ENCODE measurements at regions not wholly inside any gene's neighbourhood (a gene's known extent, or its start where the extent isn't known, plus 50 kb on each side); places are given as distances from the start of the nearest gene placed in this dataset.
"Not testable (repeated sequence)": the region's sequence is repeated elsewhere in the genome, so short reads cannot be mapped to it uniquely, and the experiment has no call there.

DNA sequence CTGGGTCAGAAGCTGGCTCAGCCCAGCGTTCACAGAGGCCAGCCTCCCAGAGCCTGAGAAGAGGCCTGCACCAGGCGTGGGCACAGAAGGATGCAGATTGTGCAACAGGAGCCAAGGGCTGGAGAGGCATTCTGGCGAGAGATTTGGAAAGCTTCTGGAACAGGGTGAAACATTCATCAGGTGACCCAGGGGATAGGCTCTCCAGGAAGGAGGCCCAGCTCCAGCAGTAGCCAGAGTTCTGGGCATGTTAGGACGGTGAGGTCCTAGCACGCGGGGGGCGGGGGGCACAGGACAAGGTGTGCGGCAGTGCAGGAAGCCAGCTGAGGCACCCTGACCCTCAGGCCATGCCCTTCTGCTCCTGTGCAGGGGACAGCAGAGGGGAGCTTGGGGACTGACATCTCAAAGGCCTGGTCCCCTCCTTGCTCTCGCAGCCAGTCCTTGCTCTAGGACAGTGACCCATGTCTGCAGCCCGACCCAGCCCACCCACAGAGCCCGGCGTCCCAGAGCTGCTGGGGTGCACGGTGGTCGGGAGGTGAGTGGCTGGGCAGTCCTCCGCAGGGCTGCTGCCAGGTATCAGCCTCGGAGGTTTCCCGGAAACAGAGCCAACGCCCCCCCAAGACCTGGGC is 111.7 kb upstream of the KLF13 start:
- 91% methylated on average over 7 of the region's 18 CpGs; no CpG with 5 or more reads in 9 of the 10 experiments for WGBS, 10 experiments
- peaks cover 4 to 8% of the 10 kb centered on the region in 2 donors for H3K4me1 ChIP-seq (replicated peaks in 1 of 2)
- peak in 1 of 8 experiments; percentile 8 for ATAC-seq (replicated peaks in 6 of 8)
- peak overlapping the region; percentile 26 to 45 (median 33) for H3K4me3 ChIP-seq
- peak overlapping the region in 1 of 2 donors; percentile 88 for H3K27ac ChIP-seq
- in situ Hi-C loops (cut with MboI; ENCODE audit: low pct_unique_long_range_greater_than_20kb in 2 of 9, low sequenced_read_pairs in 9 of 9, unreplicated experiment in 9 of 9) = loop anchor here in 3 of 9 experiments (25.0 kb wide), 2 partner anchors 97 to 272 kb away; no protein-coding TSS in a partner anchor

DNA sequence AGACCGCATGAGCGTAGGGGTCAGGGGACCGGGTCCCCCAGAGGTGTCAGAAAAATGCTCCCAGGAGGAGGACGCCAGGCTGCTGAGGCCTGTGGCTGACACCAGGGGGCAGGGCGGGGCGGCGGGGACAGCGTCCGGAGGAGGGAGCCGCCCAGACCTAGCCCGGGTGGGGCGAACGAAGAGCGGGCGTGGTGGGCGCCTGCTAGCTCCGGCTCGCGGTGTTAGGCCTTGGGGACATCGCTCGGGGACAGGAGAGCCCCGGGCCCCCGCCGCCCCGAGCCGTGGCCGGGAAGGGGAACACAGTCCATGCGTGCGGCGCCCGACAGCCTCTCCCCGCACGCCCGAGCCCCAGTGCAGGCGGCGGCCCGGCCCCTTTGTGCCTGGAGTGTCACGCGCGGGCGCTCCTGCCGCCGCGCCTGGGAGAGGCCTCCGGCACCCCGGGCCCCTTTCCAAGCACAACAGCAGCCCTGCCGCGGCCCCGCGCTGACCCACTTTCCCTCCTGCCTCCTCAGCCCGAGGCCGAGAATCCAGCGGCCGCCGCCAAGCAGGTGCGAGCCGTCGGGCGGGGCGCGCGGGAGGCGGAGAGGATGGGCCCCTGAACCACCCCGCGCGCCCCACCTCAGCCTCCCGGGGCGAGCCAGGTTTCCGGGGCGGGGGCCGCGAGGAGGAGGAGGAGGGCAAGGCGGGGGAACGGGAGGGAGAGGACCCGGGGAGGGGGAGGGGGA is 111.0 kb upstream of the KLF13 start:
- Histone ChIP-seq H3K4me1 (replicated peaks in 1 of 2) (peaks cover 8 to 11% of the 10 kb centered on the region in 2 donors), H3K27ac (peak overlapping the region; percentile 56 to 88), H3K4me3 (peak overlapping the region; percentile 26 to 45 (median 33))
- in situ Hi-C loops (cut with MboI; ENCODE audit: low pct_unique_long_range_greater_than_20kb in 2 of 9, low sequenced_read_pairs in 9 of 9, unreplicated experiment in 9 of 9) = loop anchor here in 3 of 9 experiments (25.0 kb wide), 2 partner anchors 97 to 272 kb away; no protein-coding TSS in a partner anchor
- peak; percentile 55 to 81 (median 76) for ATAC-seq (replicated peaks in 6 of 8)
- WGBS, 10 experiments = no CpG with 5 or more reads among the region's 75 CpGs

DNA sequence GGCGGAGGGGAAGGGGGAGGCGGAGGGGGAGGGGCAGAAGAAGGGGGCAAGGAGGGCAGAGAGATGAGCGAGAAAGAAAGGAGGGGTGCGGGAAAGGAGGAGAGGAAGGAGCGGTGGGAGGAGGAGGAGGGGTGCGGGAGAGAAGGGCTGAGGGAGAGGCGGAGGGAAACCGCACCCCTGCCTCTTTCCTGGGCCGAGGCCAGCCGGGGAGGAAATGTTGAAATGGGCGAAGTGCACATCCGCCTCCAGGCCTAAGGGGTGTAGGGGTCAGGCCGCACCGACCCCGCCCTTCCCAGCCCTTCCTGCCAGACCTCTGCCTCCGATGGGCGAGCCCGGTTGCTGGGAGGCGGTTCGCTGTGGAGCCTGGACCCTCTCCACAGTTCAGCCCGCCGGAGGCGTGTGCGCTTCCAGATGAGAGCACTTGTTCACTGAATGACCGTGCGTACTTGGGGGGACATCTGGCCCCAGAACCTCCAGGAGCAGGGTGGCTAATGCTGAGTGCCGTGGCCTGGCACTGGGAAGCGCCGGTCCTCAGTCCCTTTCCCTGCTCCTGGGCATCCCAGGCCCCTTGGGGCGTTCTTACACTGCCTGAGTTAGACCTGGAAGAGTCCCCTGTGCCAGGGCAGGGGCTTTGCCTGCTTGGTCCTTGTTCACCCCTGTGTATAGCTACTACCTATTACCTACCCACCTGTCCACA is 110.3 kb upstream of the KLF13 start:
- Histone ChIP-seq H3K27ac (peak overlapping the region; percentile 0 to 88), H3K4me3 (peak overlapping the region; percentile 26 to 45 (median 33)), H3K4me1 (replicated peaks in 1 of 2) (peaks cover 8 to 12% of the 10 kb centered on the region in 2 donors)
- peak; percentile 62 to 74 (median 69) for ATAC-seq (replicated peaks in 6 of 8)
- 33% methylated on average over 3 of the region's 30 CpGs; no CpG with 5 or more reads in 9 of the 10 experiments for WGBS, 10 experiments
- in situ Hi-C loops (cut with MboI; ENCODE audit: low pct_unique_long_range_greater_than_20kb in 2 of 9, low sequenced_read_pairs in 9 of 9, unreplicated experiment in 9 of 9) = loop anchor here in 3 of 9 experiments (25.0 kb wide), 2 partner anchors 96 to 271 kb away; no protein-coding TSS in a partner anchor

GRCh38 chr15:31217067-31217466 is 109.6 kb upstream of the KLF13 start:
- no peak for ATAC-seq (replicated peaks in 6 of 8)
- WGBS, 10 experiments = 60 to 100% (median 86%) methylated on average over 1 to 6 of the region's 6 CpGs; no CpG with 5 or more reads in 4 of the 10 experiments
- Histone ChIP-seq H3K27ac (no peak overlapping the region), H3K4me3 (no peak overlapping the region), H3K4me1 (replicated peaks in 1 of 2) (peaks cover 11 to 12% of the 10 kb centered on the region in 2 donors)
- in situ Hi-C loops (cut with MboI; ENCODE audit: low pct_unique_long_range_greater_than_20kb in 2 of 9, low sequenced_read_pairs in 9 of 9, unreplicated experiment in 9 of 9) = loop anchor here in 3 of 9 experiments (25.0 kb wide), 2 partner anchors 95 to 270 kb away; no protein-coding TSS in a partner anchor

DNA sequence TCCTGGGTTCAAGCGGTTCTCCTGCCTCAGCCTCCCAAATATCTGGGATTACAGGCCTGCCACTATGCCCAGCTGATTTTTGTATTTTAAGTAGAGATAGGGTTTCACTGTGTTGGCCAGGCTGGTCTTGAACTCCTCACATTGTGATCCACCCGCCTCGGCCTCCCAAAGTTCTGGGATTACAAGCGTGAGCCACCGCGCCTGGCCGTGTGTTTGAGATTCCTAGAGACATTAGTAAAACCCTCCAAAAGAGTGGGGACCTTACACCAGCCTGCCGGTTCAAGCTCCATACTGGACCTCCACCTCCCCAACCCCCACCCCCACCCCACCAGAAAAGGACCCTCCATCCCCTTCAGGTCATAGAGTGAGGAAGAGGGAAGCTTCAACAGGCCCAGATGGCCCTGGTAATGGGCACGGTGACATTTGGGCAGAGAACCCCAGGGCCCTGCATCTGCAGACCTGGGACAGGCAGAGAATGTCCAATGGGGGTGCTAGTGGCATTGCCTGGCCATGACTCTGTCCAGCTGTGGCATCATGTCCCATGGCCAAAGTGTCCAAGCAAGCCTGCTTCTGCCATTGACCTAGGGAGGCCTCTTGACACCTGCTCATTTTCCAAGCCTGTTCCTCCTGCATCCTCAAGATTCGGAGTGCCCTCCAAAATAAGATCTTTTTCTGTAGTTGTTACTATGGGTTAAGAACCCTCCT is 108.9 kb upstream of the KLF13 start:
- Histone ChIP-seq H3K27ac (no peak overlapping the region), H3K4me1 (replicated peaks in 1 of 2) (peaks cover 12 to 13% of the 10 kb centered on the region in 2 donors), H3K4me3 (no peak overlapping the region)
- in situ Hi-C loops (cut with MboI; ENCODE audit: low pct_unique_long_range_greater_than_20kb in 2 of 9, low sequenced_read_pairs in 9 of 9, unreplicated experiment in 9 of 9) = loop anchor here in 3 of 9 experiments (25.0 kb wide), 2 partner anchors 95 to 270 kb away; no protein-coding TSS in a partner anchor
- 75 to 100% (median 89%) methylated on average over 1 to 6 of the region's 10 CpGs; no CpG with 5 or more reads in 4 of the 10 experiments for WGBS, 10 experiments
- no peak for ATAC-seq (replicated peaks in 6 of 8)

- no peak overlapping the region for H3K27ac ChIP-seq
- WGBS, 10 experiments = 33 to 86% (median 56%) methylated on average over 1 to 3 of the region's 3 CpGs; no CpG with 5 or more reads in 2 of the 10 experiments
- H3K4me3 ChIP-seq = no peak overlapping the region
- in situ Hi-C loops (cut with MboI; ENCODE audit: low pct_unique_long_range_greater_than_20kb in 2 of 9, low sequenced_read_pairs in 9 of 9, unreplicated experiment in 9 of 9) = loop anchor here in 3 of 9 experiments (25.0 kb wide), 2 partner anchors 93 to 268 kb away; no protein-coding TSS in a partner anchor
- ATAC-seq (replicated peaks in 6 of 8) = no peak
- peaks cover 20 to 23% of the 10 kb centered on the region in 2 donors for H3K4me1 ChIP-seq (replicated peaks in 1 of 2)
Measured at GRCh38 chr15:31219221-31219620, 107.4 kb upstream of the KLF13 start.

GRCh38 chr15:31221936-31222515 is 104.6 kb upstream of the KLF13 start:
- peaks cover 16 to 27% of the 10 kb centered on the region in 2 donors for H3K4me1 ChIP-seq (replicated peaks in 1 of 2)

DNA sequence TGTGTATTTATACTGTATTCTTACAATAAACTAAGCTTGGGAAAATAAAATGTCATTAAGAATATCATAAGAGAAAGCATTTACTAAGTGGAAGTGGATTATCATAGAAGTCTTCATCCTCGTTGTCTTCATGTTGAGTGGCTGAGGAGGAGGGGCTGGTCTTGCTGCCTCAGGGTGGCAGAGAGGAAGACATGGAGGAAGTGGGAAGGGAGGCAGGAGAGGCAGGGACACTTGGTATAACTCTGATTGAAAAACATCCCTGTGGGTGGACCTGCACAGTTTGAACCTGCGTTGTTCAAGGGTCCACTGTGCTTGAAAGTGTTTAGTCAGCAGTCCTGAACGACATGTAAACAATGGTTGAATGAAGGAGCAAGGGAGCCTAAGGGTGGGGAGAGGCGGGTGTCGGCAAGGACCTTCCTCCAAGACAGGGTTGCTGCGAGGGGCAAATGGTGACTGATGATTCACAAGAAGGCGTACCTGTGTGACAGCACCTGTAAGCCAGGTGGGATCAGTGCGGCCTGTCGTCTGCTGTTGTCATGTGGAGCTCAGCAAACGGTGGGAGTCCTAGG is 103.8 kb upstream of the KLF13 start:
- in situ Hi-C loops (cut with MboI; ENCODE audit: low pct_unique_long_range_greater_than_20kb in 2 of 9, low sequenced_read_pairs in 9 of 9, unreplicated experiment in 9 of 9) = loop anchor here in 3 of 9 experiments (25.0 kb wide), 2 partner anchors 89 to 264 kb away; no protein-coding TSS in a partner anchor
- H3K4me3 ChIP-seq = no peak overlapping the region
- H3K27ac ChIP-seq = no peak overlapping the region
- ATAC-seq (replicated peaks in 6 of 8) = no peak
- H3K4me1 ChIP-seq (replicated peaks in 1 of 2) = peaks cover 16 to 27% of the 10 kb centered on the region in 2 donors
- 33 to 90% (median 70%) methylated on average over 1 to 7 of the region's 10 CpGs for WGBS, 10 experiments

More at GRCh38 chr15:31221936-31222515, 104.6 kb upstream of the KLF13 start:
- in situ Hi-C loops (cut with MboI; ENCODE audit: low pct_unique_long_range_greater_than_20kb in 2 of 9, low sequenced_read_pairs in 9 of 9, unreplicated experiment in 9 of 9) = loop anchor here in 3 of 9 experiments (25.0 kb wide), 2 partner anchors 90 to 265 kb away; no protein-coding TSS in a partner anchor
- H3K4me3 ChIP-seq = no peak overlapping the region
- 52 to 100% (median 75%) methylated on average over 1 to 5 of the region's 11 CpGs; no CpG with 5 or more reads in 2 of the 10 experiments for WGBS, 10 experiments
- H3K27ac ChIP-seq = no peak overlapping the region
- peak; percentile 38 to 87 (median 72) for ATAC-seq (replicated peaks in 6 of 8)

DNA sequence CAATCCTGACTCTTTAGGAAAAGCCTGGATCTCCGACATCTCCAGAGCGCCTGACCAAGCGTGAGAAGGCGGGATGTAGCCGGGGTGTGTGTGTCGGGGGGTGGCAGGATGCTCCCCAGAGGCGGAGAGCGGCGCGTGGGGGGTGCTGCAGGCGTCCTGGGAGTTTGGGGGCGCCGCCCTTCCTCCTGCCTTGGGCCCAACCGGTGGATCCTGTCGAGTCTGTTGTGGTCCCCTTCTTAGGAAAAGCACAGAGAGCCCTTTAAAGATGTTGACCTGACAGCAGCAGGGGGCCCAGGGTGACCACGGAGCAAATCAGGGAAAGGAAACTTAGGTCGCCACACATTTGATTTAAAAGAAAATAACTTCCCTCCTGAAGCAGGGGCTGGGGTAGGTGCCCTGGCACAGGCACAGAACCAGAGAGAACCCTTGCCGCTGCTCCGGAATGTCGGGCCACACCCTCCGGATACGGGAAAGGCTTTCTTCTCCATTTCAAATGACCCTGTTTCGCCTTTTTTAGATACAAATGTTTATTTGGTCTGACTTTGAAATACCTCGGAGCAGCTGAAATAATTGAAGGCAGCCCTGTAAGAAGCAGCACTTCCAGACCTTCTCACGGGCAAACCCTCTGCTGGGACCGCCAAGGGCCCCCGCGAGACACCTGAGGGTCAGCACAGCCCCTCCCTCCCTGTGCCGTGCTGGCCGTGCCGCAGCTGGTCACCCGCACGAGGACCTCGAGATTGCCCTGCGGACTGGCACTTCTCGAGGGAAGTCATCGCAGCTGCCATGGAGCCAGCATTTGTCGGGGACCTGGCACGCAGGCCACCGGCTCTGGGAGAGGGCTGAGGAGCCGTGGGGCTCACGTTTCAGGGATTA is 102.9 kb upstream of the KLF13 start:
- peak; percentile 10 to 72 (median 24) for ATAC-seq (replicated peaks in 6 of 8)
- WGBS, 10 experiments = 32 to 80% (median 66%) methylated on average over 2 to 14 of the region's 42 CpGs; no CpG with 5 or more reads in 4 of the 10 experiments
- Histone ChIP-seq H3K27ac (no peak overlapping the region), H3K4me3 (no peak overlapping the region), H3K4me1 (replicated peaks in 1 of 2) (peaks cover 16 to 27% of the 10 kb centered on the region in 2 donors)
- in situ Hi-C loops (cut with MboI; ENCODE audit: low pct_unique_long_range_greater_than_20kb in 2 of 9, low sequenced_read_pairs in 9 of 9, unreplicated experiment in 9 of 9) = loop anchor here in 3 of 9 experiments (25.0 kb wide), 2 partner anchors 89 to 264 kb away; no protein-coding TSS in a partner anchor

DNA sequence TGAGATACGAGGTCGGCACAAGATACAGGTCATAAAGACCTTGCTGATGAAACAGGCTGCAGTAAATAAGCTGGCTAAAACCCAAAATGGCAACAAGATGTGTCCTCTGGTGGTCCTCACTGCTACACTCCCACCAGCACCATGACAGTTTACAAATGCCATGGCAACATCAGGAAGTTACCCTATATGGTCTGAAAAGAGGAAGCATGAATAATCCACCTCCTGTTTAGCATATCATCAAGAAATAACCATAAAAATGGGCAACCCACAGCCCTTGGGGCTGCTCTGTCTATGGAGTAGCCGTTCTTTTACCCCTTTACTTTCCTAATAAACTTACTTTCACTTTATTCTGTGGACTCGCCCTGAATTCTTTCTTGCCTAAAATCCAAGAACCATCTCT is 102.0 kb upstream of the KLF13 start:
- in situ Hi-C loops (cut with MboI; ENCODE audit: low pct_unique_long_range_greater_than_20kb in 2 of 9, low sequenced_read_pairs in 9 of 9, unreplicated experiment in 9 of 9) = loop anchor here in 3 of 9 experiments (25.0 kb wide), 2 partner anchors 88 to 263 kb away; no protein-coding TSS in a partner anchor
- not testable (repeated sequence) for H3K4me3 ChIP-seq, H3K27ac ChIP-seq
- WGBS, 10 experiments = 47 to 100% (median 63%) methylated on average over 1 to 4 of the region's 4 CpGs; no CpG with 5 or more reads in 2 of the 10 experiments
- peaks cover 16 to 26% of the 10 kb centered on the region in 2 donors for H3K4me1 ChIP-seq (replicated peaks in 1 of 2)
- peak in 1 of 8 experiments; percentile 37 for ATAC-seq (replicated peaks in 6 of 8)
